ENCODE measurements at regions not wholly inside any gene's neighbourhood (a gene's known extent, or its start where the extent isn't known, plus 50 kb on each side); places are given as distances from the start of the nearest gene placed in this dataset.
"Not testable (repeated sequence)": the region's sequence is repeated elsewhere in the genome, so short reads cannot be mapped to it uniquely, and the experiment has no call there.

DNA sequence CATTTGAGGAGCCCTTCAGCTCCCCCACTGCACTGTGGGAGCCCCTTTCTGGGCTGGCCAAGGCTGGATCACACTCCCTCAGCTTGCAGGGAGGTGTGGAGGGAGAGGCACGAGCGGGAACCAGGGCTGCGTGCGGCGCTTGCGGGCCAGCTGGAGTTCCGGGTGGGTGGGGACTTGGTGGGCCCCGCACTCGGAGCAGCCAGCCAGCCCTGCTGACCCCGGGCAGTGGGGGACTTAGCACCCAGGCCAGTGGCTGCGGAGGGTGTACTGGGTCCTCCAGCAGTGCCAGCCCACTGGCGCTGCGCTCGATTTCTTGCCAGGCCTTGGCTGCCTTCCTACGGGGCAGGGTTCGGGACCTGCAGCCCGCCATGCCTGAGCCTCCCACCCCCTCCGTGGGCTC is 895.1 kb upstream of the FAM98A start:
- DNase-seq (ENCODE audit: low read depth in 2 of 2, low spot score in 1 of 2), result not testable (repeated sequence)

DNA sequence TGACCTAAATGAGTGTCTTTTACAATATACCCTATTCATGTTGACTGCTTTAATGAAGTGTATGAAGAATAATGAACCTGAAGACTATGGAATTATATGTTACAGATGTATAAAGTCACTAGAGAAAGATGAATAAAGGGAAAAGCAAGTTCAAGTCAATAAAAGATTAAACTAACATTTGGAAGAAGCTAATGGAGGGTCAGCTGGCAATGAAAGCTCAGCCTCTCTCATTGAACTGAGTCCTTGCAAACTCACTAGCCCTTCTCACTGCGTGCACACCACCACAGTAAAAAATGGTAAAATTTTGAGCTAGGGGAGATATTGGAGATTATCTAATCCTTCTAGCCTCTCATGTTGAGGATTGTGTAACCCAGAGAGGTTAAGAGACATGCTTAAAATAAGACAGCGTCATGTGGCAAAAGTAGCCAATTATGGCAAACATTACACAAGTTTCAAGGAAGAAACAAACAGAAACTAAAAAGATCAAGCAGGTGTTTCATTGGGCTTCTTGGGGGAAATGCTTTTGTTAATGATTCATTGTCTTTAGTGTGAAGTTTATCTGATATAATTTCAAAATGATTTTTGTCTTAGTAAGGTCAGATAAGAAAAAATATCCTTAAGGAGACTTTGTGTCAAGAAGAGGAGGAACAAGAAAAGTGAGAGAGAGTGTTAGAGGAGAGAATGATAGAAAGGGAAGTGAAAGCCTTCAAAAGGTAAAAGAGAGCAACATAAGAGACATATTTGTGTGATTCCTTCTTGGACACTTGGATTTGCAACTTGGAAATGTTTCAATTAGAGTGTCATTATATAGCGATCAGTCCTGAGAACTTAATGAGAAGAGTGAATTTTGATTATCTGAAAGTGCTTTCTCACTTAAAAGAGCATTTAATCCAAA is 893.7 kb upstream of the FAM98A start:
- DNase-seq (ENCODE audit: low read depth in 2 of 2, low spot score in 1 of 2), result no peak

GRCh38 chr2:34486965-34487364 is 887.9 kb upstream of the FAM98A start:
- DNase-seq (ENCODE audit: low read depth in 2 of 2, low spot score in 1 of 2), result no peak

DNA sequence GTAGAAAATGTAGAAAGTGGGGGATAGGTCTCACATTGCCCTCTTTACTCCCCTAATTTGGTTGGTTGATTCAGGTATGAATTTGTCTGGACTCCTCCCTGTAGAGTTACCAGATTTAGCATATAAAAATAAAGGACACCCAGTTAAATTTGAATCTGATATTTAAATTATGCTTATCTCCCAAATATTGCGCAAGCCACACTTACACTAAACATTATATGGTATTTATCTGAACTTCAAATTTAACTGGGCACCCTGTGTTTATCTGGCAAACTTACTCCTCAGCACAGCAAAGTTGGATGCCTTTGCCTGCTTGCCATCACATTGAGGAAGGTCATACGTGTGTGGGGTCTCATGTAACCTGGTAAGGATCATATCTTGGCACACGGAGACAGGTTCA is 882.4 kb upstream of the FAM98A start:
- no peak for DNase-seq (ENCODE audit: low read depth in 2 of 2, low spot score in 1 of 2)

DNA sequence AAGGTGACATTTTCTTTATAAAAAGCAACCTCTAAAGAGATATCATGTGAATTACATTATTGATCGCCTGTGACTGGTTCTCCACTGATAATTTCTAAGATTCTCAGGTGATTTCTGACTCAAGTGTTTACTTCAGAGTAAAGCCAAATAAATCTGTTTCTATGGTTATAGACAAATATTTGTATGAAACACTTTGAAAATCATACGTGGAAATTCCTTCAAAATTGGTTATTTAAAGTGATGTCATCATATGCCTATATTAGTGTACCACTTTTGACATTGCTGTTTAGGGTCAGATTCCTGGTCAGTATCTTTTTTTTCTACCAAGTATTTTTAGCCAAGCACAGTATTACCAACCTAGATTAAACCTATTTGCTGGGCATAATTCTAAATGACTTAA is 881.3 kb upstream of the FAM98A start:
- DNase-seq (ENCODE audit: low read depth in 2 of 2, low spot score in 1 of 2), result no peak

GRCh38 chr2:34475156-34475555 is 876.1 kb upstream of the FAM98A start:
- no peak for DNase-seq (ENCODE audit: low read depth in 2 of 2, low spot score in 1 of 2)

GRCh38 chr2:34474646-34475045 is 875.5 kb upstream of the FAM98A start:
- DNase-seq (ENCODE audit: low read depth in 2 of 2, low spot score in 1 of 2), result no peak

DNA sequence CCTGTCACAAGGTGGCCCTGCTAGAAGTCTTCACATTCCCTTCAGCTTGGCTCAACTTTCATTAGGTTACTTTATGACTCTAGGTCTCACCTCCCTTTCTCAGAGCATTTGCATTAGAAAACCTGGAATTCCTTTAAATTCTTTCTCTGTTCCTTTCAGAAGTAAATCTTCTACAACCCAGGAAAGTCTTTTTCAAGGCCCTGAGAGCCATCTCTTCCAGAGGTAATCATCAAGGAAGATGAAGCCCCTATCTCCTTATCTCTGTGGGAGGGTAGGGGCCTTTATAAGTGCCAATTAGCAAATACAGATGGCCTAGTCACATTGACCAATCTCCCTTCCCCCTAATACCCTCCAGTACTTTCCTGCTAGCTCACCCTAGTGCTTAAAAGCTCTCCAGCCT is 848.0 kb upstream of the FAM98A start:
- DNase-seq (ENCODE audit: low read depth in 2 of 2, low spot score in 1 of 2), result no peak

GRCh38 chr2:34423301-34423700 is 824.2 kb upstream of the FAM98A start:
- no peak for DNase-seq (ENCODE audit: low read depth in 2 of 2, low spot score in 1 of 2)

DNA sequence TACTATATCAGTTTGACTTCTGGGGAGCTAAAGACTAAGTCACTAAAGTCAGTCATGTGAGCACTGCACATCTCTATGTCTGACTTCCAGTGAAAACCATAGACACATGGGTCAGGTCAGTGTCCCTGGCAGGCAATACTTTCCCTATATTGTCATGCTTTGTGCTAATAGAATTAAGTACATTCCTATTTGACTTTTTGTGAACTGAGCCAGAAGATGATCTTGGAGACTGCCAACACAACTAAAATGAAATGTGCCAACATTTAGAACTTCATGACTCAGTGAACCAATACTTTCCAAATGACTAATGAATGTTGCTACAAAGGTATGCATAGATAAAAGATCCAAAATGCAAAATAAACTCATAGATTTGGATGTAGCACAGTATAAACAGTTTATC is 820.8 kb upstream of the FAM98A start:
- no peak for DNase-seq (ENCODE audit: low read depth in 2 of 2, low spot score in 1 of 2)

DNA sequence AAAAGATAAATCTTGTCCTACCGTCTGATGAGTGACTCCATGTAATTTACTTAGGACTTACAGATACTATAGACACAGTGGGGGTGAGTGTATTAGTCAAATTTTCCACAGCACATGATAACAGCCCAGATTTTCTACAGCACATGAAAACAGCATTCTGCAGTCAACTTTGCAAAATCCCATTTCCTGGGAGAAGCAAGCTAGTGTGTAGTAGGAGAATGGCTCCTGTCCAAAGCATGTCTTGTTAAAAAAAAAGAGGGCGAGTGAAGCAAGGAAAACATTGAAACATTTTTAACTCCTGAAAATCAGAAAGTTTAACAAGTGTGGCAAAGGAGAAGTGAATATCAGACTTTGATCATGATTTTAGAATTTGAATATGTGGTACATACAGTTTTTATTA is 817.8 kb upstream of the FAM98A start:
- no peak for DNase-seq (ENCODE audit: low read depth in 2 of 2, low spot score in 1 of 2)

GRCh38 chr2:34414856-34415255 is 815.8 kb upstream of the FAM98A start:
- no peak for DNase-seq (ENCODE audit: low read depth in 2 of 2, low spot score in 1 of 2)

GRCh38 chr2:34408100-34408499 is 809.0 kb upstream of the FAM98A start:
- no peak for DNase-seq (ENCODE audit: low read depth in 2 of 2, low spot score in 1 of 2)

DNA sequence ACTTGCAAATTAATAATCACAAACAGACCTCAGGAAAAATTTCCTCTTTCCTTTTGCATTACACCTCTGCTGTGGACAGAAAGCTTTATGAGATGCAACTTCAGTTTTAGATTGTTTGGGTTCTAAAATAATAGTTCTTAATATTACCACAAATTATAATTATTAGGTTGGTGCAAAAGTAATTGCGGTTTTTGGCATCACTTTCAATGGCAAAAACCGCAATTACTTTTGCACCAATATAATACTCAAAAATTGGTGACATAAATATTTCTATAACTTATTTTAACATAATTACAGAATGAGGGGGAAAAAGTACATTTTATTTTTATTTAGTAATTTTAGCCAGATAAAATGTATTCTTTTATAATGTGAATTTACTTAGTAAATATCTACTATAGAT is 804.4 kb upstream of the FAM98A start:
- no peak for DNase-seq (ENCODE audit: low read depth in 2 of 2, low spot score in 1 of 2)

DNA sequence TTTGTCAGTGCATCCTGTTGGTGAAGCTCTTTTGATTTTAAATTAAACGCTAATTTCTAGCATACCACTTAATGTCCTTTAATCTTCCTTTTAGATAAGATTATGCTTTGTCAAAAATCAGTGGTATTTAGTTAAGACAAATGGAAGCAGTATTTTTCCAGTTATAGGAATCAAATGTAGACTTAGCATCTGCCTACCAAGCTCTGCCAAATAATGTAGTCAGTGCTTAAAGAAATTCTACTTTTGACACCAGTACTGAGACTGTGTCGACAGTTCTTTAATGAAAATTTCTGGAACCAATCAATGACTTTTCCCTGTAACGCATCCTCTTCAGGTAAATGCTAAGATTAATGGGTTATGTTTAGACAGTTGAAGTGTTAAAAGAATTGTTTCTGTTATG is 803.3 kb upstream of the FAM98A start:
- no peak for DNase-seq (ENCODE audit: low read depth in 2 of 2, low spot score in 1 of 2)

- no peak for DNase-seq (ENCODE audit: low read depth in 2 of 2, low spot score in 1 of 2)
Observed at GRCh38 chr2:34401186-34401585, 802.1 kb upstream of the FAM98A start.

- DNase-seq (ENCODE audit: low read depth in 2 of 2, low spot score in 1 of 2), result no peak
Observed at GRCh38 chr2:34388446-34388845, 789.3 kb upstream of the FAM98A start.

- DNase-seq (ENCODE audit: low read depth in 2 of 2, low spot score in 1 of 2), result no peak
Observed at GRCh38 chr2:34387536-34387935, 788.4 kb upstream of the FAM98A start.

- DNase-seq (ENCODE audit: low read depth in 2 of 2, low spot score in 1 of 2), result no peak
Observed at GRCh38 chr2:34379586-34379985, 780.5 kb upstream of the FAM98A start.

DNA sequence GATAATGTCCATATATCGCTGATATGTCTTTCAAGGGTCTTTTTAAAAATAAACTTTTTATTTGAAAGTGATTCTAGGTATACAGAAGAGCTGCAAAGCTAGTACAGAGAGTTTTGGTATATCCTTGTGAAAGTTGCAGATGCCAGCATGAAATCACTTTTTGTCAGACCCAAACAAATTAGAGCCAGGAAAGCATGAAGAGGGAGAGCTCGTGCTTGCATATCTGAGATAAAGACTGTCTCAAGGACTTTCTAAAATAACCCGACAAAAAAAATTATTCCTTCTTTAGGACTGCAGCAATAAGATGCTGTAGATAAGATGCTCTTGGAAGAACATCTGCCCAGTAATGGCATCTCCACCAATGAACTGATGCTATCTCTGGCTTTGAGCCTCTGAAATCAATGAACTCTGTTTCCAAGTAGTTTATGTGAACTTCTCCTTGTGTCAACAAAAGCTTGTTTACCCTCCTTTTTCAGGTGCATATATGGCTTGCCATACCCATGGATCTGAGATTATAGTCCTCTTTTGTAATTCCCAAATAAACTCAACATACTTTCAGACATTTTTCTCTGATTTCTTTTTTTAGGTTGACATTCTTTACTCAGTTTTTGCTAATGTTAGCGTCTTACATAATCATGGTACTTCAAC is 774.6 kb upstream of the FAM98A start:
- DNase-seq (ENCODE audit: low read depth in 2 of 2, low spot score in 1 of 2), result no peak

DNA sequence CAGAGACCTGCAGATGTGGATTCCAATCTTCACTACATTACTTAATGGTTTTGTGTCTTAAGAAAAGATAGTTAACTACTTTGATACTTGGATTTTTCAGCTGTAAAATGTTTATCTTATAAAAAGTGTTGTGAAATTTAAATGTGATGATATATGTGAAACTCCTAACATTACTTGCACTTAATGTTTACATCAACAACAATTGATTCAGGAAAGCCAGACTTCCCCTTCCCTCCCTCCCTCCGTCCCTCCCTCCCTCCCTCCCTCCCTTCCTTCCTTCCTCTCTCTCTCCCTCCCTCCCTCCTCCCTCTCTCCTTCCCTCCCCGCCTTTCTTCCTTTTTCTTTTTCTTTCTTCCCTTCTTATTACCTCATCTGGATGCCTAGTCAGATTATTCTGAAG is 773.9 kb upstream of the FAM98A start:
- DNase-seq (ENCODE audit: low read depth in 2 of 2, low spot score in 1 of 2), result no peak

DNA sequence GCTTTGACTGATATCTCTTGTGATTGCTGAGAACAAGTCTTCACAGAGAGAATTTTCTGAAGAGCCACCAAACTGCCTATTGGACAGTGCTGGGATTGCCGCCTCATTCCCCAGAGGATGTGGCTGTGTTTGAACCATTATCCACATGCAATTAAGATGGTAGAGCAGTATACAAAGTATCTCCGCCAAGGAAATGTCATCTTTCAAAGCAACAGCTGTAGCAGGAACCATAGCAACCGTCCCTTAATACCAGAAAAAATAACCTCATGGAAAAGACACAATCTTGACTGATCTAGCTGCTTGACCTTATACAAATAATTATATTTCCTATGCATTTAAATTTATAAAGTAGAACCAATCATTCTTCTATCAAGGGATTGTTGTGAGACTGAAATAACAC is 772.6 kb upstream of the FAM98A start:
- DNase-seq (ENCODE audit: low read depth in 2 of 2, low spot score in 1 of 2), result no peak

- DNase-seq (ENCODE audit: low read depth in 2 of 2, low spot score in 1 of 2), result no peak
Observed at GRCh38 chr2:34368304-34368703, 769.2 kb upstream of the FAM98A start.
